ENCODE measurements at regions not wholly inside any gene's neighbourhood (a gene's known extent, or its start where the extent isn't known, plus 50 kb on each side); places are given as distances from the start of the nearest gene placed in this dataset.
"Not testable (repeated sequence)": the region's sequence is repeated elsewhere in the genome, so short reads cannot be mapped to it uniquely, and the experiment has no call there.

- DNase-seq (ENCODE audit: low read depth), result no peak
These were observed 238.3 kb downstream of the COG6 start for GRCh38 chr13:39893808-39894207.

DNA sequence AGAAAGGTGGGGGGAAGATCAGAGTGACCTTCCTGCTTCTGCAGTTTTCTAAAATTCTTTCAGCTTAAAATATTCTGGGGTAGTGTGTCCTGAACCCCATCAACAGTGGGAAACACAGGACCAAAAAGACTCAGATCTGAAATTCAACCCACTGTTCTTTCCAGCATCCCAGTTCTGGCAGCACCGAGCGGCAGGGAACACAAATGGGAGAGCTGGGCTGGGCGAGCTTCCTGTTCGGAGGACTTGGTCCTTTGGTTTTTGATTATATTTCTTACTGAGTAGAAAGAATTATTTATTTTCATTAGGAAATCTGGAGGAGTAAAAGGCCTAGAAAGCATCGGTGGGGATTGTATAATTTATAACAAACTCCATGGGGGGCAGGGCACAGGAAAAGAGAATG is 239.1 kb downstream of the COG6 start:
- DNase-seq (ENCODE audit: low read depth), result no peak

DNA sequence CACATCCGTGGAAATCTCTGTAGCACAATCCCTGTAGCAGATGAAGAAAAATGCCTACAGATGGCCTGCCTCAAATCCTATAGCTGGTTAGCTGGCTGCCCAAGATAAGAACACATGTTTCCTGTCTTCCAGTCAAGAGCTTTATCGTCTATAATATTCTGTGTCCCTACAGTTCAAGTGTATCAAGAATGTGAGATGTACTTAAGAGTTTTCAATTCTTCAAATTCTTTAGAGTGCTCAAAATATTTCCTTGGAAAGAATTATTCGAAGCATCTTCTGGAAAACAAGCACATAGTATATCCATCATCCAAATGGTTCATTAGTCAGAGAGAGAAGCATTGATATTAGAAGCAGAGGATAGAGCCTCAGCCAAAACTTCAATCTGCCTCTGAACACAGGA is 239.8 kb downstream of the COG6 start:
- no peak for DNase-seq (ENCODE audit: low read depth)

DNA sequence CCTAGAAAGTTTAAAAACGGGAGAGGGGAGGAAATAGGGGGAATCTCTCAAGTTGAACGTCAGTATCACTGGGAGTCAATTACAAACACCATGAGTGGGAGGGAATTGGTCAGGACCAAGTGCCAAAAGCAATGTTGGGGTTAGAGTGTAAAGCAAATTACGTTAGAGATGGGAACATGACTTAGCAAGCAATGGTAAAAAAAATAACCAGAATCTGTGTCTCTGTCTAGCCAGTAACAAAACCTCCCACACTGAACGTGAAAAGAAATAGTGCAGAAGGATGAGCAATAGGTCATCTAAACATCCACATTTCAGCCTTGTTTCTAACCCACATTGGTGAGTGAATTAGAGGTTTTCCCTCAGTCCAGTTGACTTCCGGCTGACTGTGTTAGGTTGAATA is 242.2 kb downstream of the COG6 start:
- DNase-seq (ENCODE audit: low read depth), result no peak

GRCh38 chr13:39900106-39900750 is 244.8 kb downstream of the COG6 start:
- DNase-seq (ENCODE audit: low read depth), result no peak

DNA sequence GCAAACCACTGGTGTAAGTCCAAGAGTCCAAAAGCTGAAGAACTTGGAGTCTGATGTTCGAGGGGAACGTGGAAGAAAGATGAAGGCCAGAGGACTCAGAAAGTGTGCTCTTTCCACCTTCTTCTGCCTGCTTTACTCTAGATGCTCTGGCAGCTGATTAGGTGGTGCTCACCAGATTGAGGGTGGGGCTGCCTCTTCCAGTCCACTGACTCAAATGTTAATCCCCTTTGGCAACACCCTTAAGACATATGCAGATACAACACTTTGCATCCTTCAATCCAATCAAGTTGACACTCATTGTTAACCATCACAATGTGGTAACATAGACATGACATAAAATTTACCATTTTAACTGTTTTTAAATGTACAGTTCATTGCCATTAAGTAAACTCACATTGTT is 249.5 kb downstream of the COG6 start:
- DNase-seq (ENCODE audit: low read depth), result no peak

GRCh38 chr13:39909634-39910033 is 254.2 kb downstream of the COG6 start:
- DNase-seq (ENCODE audit: low read depth), result no peak

- DNase-seq (ENCODE audit: low read depth), result no peak
These were observed 254.6 kb downstream of the COG6 start for GRCh38 chr13:39910041-39910440.

DNA sequence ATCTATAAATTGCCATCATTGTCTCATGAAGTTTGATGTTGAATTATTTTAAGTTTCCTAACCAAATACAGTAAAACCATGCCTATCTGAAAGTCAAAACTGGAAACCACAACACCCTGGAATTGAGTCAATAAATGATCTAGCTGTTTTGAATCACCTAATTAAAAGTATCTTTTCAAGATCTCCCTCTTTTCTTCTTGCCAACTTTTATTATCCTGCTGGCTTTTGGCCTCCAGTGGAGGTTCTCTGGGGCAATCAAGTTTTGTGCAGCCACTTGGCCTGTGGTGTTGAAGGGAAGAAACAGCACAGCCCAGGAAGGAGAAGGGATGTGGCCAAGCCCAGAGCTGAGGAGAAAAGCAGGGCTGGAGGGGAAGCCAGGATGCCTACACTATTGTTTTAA is 255.4 kb downstream of the COG6 start:
- no peak for DNase-seq (ENCODE audit: low read depth)

- DNase-seq (ENCODE audit: low read depth), result no peak
These were observed 257.9 kb downstream of the COG6 start for GRCh38 chr13:39913339-39913738.

GRCh38 chr13:39913928-39914327 is 258.5 kb downstream of the COG6 start:
- no peak for DNase-seq (ENCODE audit: low read depth)

DNA sequence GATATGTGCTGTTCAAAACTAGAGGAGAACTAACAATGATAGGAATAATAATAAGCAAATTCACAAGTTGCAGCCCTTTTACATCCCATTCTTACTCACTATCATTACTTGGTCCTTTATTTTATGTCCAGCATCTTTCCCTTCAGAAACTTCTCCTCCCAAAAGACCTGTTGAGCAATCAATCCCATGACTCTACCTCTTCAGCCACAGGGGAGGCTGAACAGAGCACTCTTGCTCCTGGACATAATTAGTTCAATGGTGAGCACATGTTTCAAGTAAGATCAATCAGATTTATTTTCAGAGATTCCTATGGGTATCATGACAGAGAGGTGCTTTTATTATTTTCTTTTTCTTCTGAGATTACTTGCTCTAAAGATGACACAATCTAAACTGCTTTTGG is 260.0 kb downstream of the COG6 start:
- no peak for DNase-seq (ENCODE audit: low read depth)

GRCh38 chr13:39916330-39916729 is 260.9 kb downstream of the COG6 start:
- DNase-seq (ENCODE audit: low read depth), result no peak

DNA sequence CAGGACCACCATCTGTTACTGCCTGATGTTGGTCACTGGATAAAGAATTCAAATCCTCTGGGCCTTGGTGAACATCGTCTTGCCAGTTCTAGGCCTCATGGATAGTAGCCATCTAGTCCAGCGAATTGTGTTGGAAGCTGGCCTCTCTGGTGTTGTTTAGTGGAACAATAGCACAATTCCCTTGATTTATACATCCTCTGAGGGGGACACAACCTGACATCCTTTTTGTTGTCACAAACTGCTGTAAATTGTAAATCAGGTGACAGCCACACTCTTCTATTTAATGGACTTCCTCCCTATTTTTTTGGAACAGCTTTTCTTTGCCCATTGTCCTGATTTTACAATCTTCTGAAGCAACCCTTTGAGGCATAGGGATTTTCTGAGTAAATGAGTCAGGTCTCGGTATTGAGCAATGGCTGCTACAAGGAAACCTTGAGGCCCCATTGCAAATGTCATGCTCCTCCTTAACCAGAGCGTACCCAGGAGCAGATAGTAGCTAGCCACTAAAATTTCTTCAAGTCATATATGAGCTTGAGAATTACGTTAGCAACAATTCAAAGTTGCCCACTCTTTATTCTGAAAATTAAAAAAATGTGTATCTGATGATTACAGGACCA is 263.3 kb downstream of the COG6 start:
- DNase-seq (ENCODE audit: low read depth), result no peak

- no peak for DNase-seq (ENCODE audit: low read depth)
These were observed 265.2 kb downstream of the COG6 start for GRCh38 chr13:39920613-39921012.

- no peak for DNase-seq (ENCODE audit: low read depth)
These were observed 270.9 kb downstream of the COG6 start for GRCh38 chr13:39926345-39926744.

- DNase-seq (ENCODE audit: low read depth), result no peak
These were observed 272.8 kb downstream of the COG6 start for GRCh38 chr13:39928261-39928660.

GRCh38 chr13:39929583-39929982 is 274.1 kb downstream of the COG6 start:
- DNase-seq (ENCODE audit: low read depth), result no peak

GRCh38 chr13:39930060-39930459 is 274.6 kb downstream of the COG6 start:
- no peak for DNase-seq (ENCODE audit: low read depth)

DNA sequence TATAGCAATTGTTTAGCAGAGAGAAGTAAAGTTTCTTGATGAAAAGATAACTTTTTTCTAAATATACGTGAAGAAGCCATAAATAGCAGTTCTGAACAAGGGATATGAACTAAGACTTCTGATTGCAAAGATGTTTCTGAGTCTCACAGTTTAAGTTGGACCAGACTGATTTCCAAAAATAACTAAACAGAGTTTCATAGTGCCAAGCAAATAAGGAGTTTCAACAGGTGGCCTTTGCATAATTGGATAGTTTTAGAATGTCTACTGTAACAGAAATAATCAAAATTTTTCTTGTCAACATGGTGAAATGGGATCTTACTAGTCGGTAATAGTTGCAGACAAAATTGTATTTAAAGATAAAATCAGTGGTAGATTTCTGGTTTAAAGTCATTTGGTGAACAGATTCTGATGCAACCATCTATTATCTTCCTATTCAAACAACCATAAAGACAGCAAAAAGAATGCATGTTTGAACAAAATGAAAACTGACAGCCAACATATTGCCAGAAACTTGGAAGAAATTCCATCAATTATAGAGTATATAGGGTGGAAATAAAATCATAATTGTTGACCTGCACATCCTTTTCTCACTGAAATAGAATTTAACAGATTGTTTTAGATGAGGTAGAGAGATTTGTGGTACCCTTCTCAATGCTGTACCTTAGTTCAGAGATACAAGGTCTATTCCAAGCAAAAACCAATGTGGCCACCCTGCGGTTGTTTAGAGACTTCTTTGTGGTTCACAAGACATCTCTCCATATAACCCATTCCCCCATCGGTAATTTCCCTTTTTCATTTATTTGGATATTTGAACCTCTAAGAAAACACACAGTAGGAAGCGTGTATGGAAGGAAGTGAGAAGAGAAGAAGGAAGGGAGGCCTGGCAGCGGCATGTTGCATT is 275.3 kb downstream of the COG6 start:
- no peak for DNase-seq (ENCODE audit: low read depth)

DNA sequence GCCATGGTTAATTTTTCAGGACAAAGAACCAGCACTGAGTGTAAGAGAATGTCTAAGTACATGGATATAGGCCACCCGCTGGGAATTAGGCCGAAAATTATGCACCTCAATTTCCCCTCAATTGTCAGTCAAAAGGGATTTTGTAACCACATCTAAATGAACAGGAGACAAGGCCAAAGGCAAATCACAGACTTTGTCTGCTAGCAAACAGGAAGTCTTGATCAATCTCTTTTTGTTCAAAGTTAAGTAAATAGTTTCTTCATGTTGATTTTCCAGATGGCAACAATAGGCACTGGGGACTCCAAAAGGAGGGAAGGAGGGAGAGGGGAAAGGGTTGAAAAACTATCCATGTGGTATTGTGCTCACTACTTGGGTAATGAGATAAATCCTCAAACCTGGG is 276.0 kb downstream of the COG6 start:
- DNase-seq (ENCODE audit: low read depth), result no peak

DNA sequence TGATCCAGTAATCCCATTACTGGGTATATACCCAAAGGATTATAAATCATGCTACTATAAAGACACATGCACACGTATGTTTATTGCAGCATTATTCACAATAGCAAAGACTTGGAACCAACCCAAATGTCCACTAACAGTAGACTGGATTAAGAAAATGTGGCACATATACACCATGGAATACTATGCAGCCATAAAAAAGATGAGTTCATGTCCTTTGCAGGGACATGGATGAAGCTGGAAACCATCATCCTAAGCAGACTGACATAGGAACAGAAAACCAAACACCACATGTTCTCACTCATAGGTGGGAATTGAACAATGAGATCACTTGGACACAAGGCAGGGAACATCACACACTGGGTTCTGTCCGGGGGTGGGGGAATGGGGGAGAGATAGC is 277.1 kb downstream of the COG6 start:
- not testable (repeated sequence) for DNase-seq (ENCODE audit: low read depth)

- no peak for DNase-seq (ENCODE audit: low read depth)
These were observed 279.7 kb downstream of the COG6 start for GRCh38 chr13:39935155-39935554.

Data from activated T-cell treated with anti-CD3 and anti-CD28 coated beads for 1 hour (primary cell).